ENCODE measurements at regions not wholly inside any gene's neighbourhood (a gene's known extent, or its start where the extent isn't known, plus 50 kb on each side); places are given as distances from the start of the nearest gene placed in this dataset.
"Not testable (repeated sequence)": the region's sequence is repeated elsewhere in the genome, so short reads cannot be mapped to it uniquely, and the experiment has no call there.

- no peaks in the 10 kb centered on the region for H3K36me3 ChIP-seq (ENCODE audit: control insufficient read depth in 2 of 4, insufficient read depth in 4 of 4, low read length in 3 of 4)
- H3K23ac ChIP-seq (ENCODE audit: insufficient read length): no peak overlapping the region
- no peaks in the 10 kb centered on the region for H4K20me1 ChIP-seq (replicated peaks in 1 of 2; ENCODE audit: control insufficient read depth in 1 of 2, insufficient read depth in 2 of 2, low read length in 2 of 2)
- no peak overlapping the region for H2BK5ac ChIP-seq (ENCODE audit: low read depth, low read length)
- H3K9me3 ChIP-seq (ENCODE audit: insufficient read depth in 2 of 2, low read depth in 1 of 2, low read length in 1 of 2): no peaks in the 10 kb centered on the region
- H3K4me3 ChIP-seq (ENCODE audit: extremely low read depth in 1 of 4, insufficient read depth in 2 of 4, low read depth in 3 of 4, low read length in 4 of 4): no peak overlapping the region
- no peak overlapping the region for H3K4ac ChIP-seq (replicated peaks; ENCODE audit: insufficient read length, low read depth, low read length)
- H2BK120ac ChIP-seq (replicated peaks; ENCODE audit: low read depth, low read length): no peak overlapping the region
- DNase-seq (ENCODE audit: low read depth in 1 of 2, low spot score in 2 of 2) (no peak), FAIRE-seq (no peak)
- H3K18ac ChIP-seq (ENCODE audit: extremely low read depth, low read length): 0 out of 2 replicates have a peak overlapping the region, but pooled peaks have one; percentile 2
- no peak overlapping the region for H3K27ac ChIP-seq (ENCODE audit: low read depth, low read length)
- H2AFZ ChIP-seq (ENCODE audit: low read length): peak overlapping the region; percentile 94
- H2BK20ac ChIP-seq (ENCODE audit: low read length): no peak overlapping the region
- ChIA-PET POLR2A (ENCODE audit: partially characterized antibody) (no interaction called here), CTCF (ENCODE audit: partially characterized antibody) (interaction anchor here (1.3 to 1.4 kb wide), 2 partner anchors 18 to 111 kb away, joined by 3 to 4 read pairs; no protein-coding TSS in a partner anchor)
- no peak overlapping the region for H3K9ac ChIP-seq (replicated peaks in 1 of 4; ENCODE audit: extremely low read depth in 1 of 4, low read depth in 3 of 4, low read length in 3 of 4)
- H3K14ac ChIP-seq (ENCODE audit: insufficient read length): no peak overlapping the region
- no peaks in the 10 kb centered on the region for H3K79me1 ChIP-seq (ENCODE audit: low read depth, low read length)
- no peaks in the 10 kb centered on the region for H3K27me3 ChIP-seq (replicated peaks in 1 of 4; ENCODE audit: control insufficient read depth in 3 of 4, extremely low read depth in 1 of 4, insufficient read depth in 3 of 4, low read length in 3 of 4)
- no peak for TF ChIP-seq POLR2AphosphoS5 (IDR thresholded peaks at IDR 0.05; ENCODE audit: low read depth, low read length)
- no peak for TF ChIP-seq SIN3A (conservative IDR thresholded peaks at IDR 0.05 in 1 of 2, IDR thresholded peaks at IDR 0.05 in 1 of 2; ENCODE audit: low read depth in 1 of 2, low read length in 2 of 2)
- 0 out of 2 replicates have a peak overlapping the region, but pooled peaks have one; percentile 3 for H2BK15ac ChIP-seq (ENCODE audit: low read length)
- no peak overlapping the region for H3K56ac ChIP-seq (replicated peaks; ENCODE audit: insufficient read length, low read depth, low read length)
- peak overlapping the region; percentile 22; the same call in 1 of the 2 replicates for H4K8ac ChIP-seq (ENCODE audit: extremely low read depth, insufficient read depth, low read length)
- H4K91ac ChIP-seq (replicated peaks; ENCODE audit: insufficient read length, low read length): no peak overlapping the region
- H2AK5ac ChIP-seq (ENCODE audit: low read depth, low read length): no peak overlapping the region
- H3K23me2 ChIP-seq (ENCODE audit: low read depth, low read length): no peaks in the 10 kb centered on the region
- no peak overlapping the region for H2BK12ac ChIP-seq (ENCODE audit: low read depth, low read length)
- H3K79me2 ChIP-seq (ENCODE audit: control insufficient read depth in 1 of 2, insufficient read depth in 2 of 2, low read length in 2 of 2): no peaks in the 10 kb centered on the region
- H4K5ac ChIP-seq (ENCODE audit: insufficient read length, low read depth, low read length): no peak overlapping the region
- peaks cover 0 to 3% (median 0%) of the 10 kb centered on the region in 4 experiments; a peak in 1 of 7 replicates for H3K4me1 ChIP-seq (replicated peaks in 1 of 4; ENCODE audit: control insufficient read depth in 3 of 4, insufficient read depth in 4 of 4, low read length in 3 of 4)
- 92% methylated on average over 5 of the region's 7 CpGs; no CpG with 5 or more reads in 1 of the 2 experiments for WGBS, 2 experiments (ENCODE audit: extremely low coverage in 1 of 2, insufficient coverage in 1 of 2, insufficient read length in 1 of 2, insufficient replicate concordance in 2 of 2, low coverage in 1 of 2, low lambda C conversion rate in 2 of 2, missing lambda C conversion rate in 1 of 2)
- H3K4me2 ChIP-seq (ENCODE audit: insufficient read depth in 1 of 2, low read depth in 2 of 2, low read length in 2 of 2): no peak overlapping the region
Measured at GRCh38 chr4:64799751-64800150, 390.5 kb upstream of the TECRL start.

GRCh38 chr4:64798828-64799227, 389.6 kb upstream of the TECRL start:
- H2BK15ac ChIP-seq (ENCODE audit: low read length); H2BK120ac ChIP-seq (replicated peaks; ENCODE audit: low read depth, low read length); H2BK5ac ChIP-seq (ENCODE audit: low read depth, low read length); H3K4me3 ChIP-seq (ENCODE audit: extremely low read depth in 1 of 4, insufficient read depth in 2 of 4, low read depth in 3 of 4, low read length in 4 of 4); H4K91ac ChIP-seq (replicated peaks; ENCODE audit: insufficient read length, low read length); H2BK20ac ChIP-seq (ENCODE audit: low read length); DNase-seq (ENCODE audit: low read depth in 1 of 2, low spot score in 2 of 2); H3K27me3 ChIP-seq (replicated peaks in 1 of 4; ENCODE audit: control insufficient read depth in 3 of 4, extremely low read depth in 1 of 4, insufficient read depth in 3 of 4, low read length in 3 of 4); H3K14ac ChIP-seq (ENCODE audit: insufficient read length); H3K27ac ChIP-seq (ENCODE audit: low read depth, low read length); H3K18ac ChIP-seq (ENCODE audit: extremely low read depth, low read length); POLR2A ChIA-PET (ENCODE audit: partially characterized antibody); H3K79me1 ChIP-seq (ENCODE audit: low read depth, low read length); H3K4me1 ChIP-seq (replicated peaks in 1 of 4; ENCODE audit: control insufficient read depth in 3 of 4, insufficient read depth in 4 of 4, low read length in 3 of 4); H3K4me2 ChIP-seq (ENCODE audit: insufficient read depth in 1 of 2, low read depth in 2 of 2, low read length in 2 of 2); H4K5ac ChIP-seq (ENCODE audit: insufficient read length, low read depth, low read length); H3K9me3 ChIP-seq (ENCODE audit: insufficient read depth in 2 of 2, low read depth in 1 of 2, low read length in 1 of 2); H3K9ac ChIP-seq (replicated peaks in 1 of 4; ENCODE audit: extremely low read depth in 1 of 4, low read depth in 3 of 4, low read length in 3 of 4); H3K56ac ChIP-seq (replicated peaks; ENCODE audit: insufficient read length, low read depth, low read length); H3K4ac ChIP-seq (replicated peaks; ENCODE audit: insufficient read length, low read depth, low read length); FAIRE-seq; H2AK5ac ChIP-seq (ENCODE audit: low read depth, low read length); H3K23ac ChIP-seq (ENCODE audit: insufficient read length); CTCF ChIA-PET (ENCODE audit: partially characterized antibody); H3K23me2 ChIP-seq (ENCODE audit: low read depth, low read length); H3K36me3 ChIP-seq (ENCODE audit: control insufficient read depth in 2 of 4, insufficient read depth in 4 of 4, low read length in 3 of 4); H2BK12ac ChIP-seq (ENCODE audit: low read depth, low read length); H3K79me2 ChIP-seq (ENCODE audit: control insufficient read depth in 1 of 2, insufficient read depth in 2 of 2, low read length in 2 of 2); H4K8ac ChIP-seq (ENCODE audit: extremely low read depth, insufficient read depth, low read length); H4K20me1 ChIP-seq (replicated peaks in 1 of 2; ENCODE audit: control insufficient read depth in 1 of 2, insufficient read depth in 2 of 2, low read length in 2 of 2); H2AFZ ChIP-seq (ENCODE audit: low read length): not testable (repeated sequence)
- WGBS, 2 experiments (ENCODE audit: extremely low coverage in 1 of 2, insufficient coverage in 1 of 2, insufficient read length in 1 of 2, insufficient replicate concordance in 2 of 2, low coverage in 1 of 2, low lambda C conversion rate in 2 of 2, missing lambda C conversion rate in 1 of 2): 94% methylated on average over 4 of the region's 4 CpGs; no CpG with 5 or more reads in 1 of the 2 experiments
